PC-3 (cell line): ENCODE measurements at regions not wholly inside any gene's neighbourhood (a gene's known extent, or its start where the extent isn't known, plus 50 kb on each side); places are given as distances from the start of the nearest gene placed in this dataset.

Experiments
- ATAC-seq: fragments of 200-7000 bp; cut with Tn5 transposase; 2 replicates; pipeline ENCODE4 v1.9.1; 2020; ENCODE audit warnings: mild to moderate bottlenecking, moderate library complexity
- BruUV-seq: library from RNA; stranded (reverse); fragments of 400-500 nt; replicated peaks from 2 replicates; lab custom pipeline; 2021; lab: Mats Ljungman, UMichigan
- CTCF ChIA-PET: fragments of 300-600 bp; sonication (Branson Sonifier 250); formaldehyde crosslinking; loops from one replicate; lab custom pipeline; 2022; ENCODE audit warnings: antibody characterized with exemption; lab: Charles Lee
- POLR2A ChIA-PET: fragments of 300-600 bp; sonication (Branson Sonifier 250); formaldehyde crosslinking; loops from one replicate; lab custom pipeline; 2022; ENCODE audit warnings: antibody characterized with exemption; ENCODE audit not compliant: unreplicated experiment; lab: Charles Lee
- DNase-seq: peaks from one replicate; pipeline ENCODE4 v3.0.0-alpha.2; 2015
- H2AFZ ChIP-seq: fragments of 300-600 bp; sonication (generic); 2 replicates; pipeline ENCODE4 v1.6.0; 2016; ENCODE audit warnings: antibody characterized with exemption, low read length
- H3F3A ChIP-seq: fragments of 300-600 bp; sonication (generic); one replicate; pipeline ENCODE4 v1.6.0; 2017; ENCODE audit warnings: antibody characterized with exemption, low read length, control low read depth, mild to moderate bottlenecking; ENCODE audit not compliant: unreplicated experiment
- H3K27ac ChIP-seq: fragments of 300-600 bp; sonication (generic); 2 replicates; pipeline ENCODE4 v1.5.1; 2016; ENCODE audit warnings: mild to moderate bottlenecking, low read length
- H3K27me3 ChIP-seq: fragments of 300-600 bp; sonication (generic); 2 replicates; pipeline ENCODE4 v1.6.1; 2016; ENCODE audit warnings: low read length, mixed read lengths
- H3K36me3 ChIP-seq: fragments of 300-600 bp; sonication (generic); 2 replicates; pipeline ENCODE4 v1.6.1; 2016; ENCODE audit warnings: low read depth, mixed run types, low read length, mixed read lengths
- H3K4me1 ChIP-seq: fragments of 300-600 bp; sonication (generic); 2 replicates; pipeline ENCODE4 v1.5.1; 2016; ENCODE audit warnings: low read length; ENCODE audit not compliant: insufficient read depth
- H3K4me2 ChIP-seq: fragments of 300-600 bp; sonication (generic); 2 replicates; pipeline ENCODE4 v1.6.0; 2016; ENCODE audit warnings: low read length
- H3K4me3 ChIP-seq: fragments of 300-600 bp; sonication (generic); 2 replicates; pipeline ENCODE4 v1.5.1; 2016; ENCODE audit warnings: mild to moderate bottlenecking, low read length, mixed read lengths
- H3K79me2 ChIP-seq: fragments of 300-600 bp; sonication (generic); 2 replicates; pipeline ENCODE4 v1.6.1; 2017; ENCODE audit warnings: low read length, mixed read lengths
- H3K9ac ChIP-seq: fragments of 300-600 bp; sonication (generic); 2 replicates; pipeline ENCODE4 v1.6.0; 2016; ENCODE audit warnings: mild to moderate bottlenecking, low read length
- H3K9me2 ChIP-seq: fragments of 300-600 bp; sonication (generic); replicated peaks from 2 replicates; pipeline ENCODE4 v1.6.1; 2016; ENCODE audit warnings: mixed run types, low read length, mixed read lengths
- H3K9me3 ChIP-seq: fragments of 300-600 bp; sonication (generic); 2 replicates; pipeline ENCODE4 v1.6.1; 2016; ENCODE audit warnings: low read length, mixed read lengths
- H4K20me1 ChIP-seq: fragments of 300-600 bp; sonication (generic); 2 replicates; pipeline ENCODE4 v1.6.1; 2016; ENCODE audit warnings: low read length, mixed read lengths
- EZH2 ChIP-seq: fragments of 300-600 bp; sonication (generic); IDR thresholded peaks from one replicate; pipeline ENCODE4 v1.6.1; 2017; ENCODE audit warnings: antibody characterized with exemption, mild to moderate bottlenecking, low read length; ENCODE audit not compliant: unreplicated experiment
- EZH2phosphoT487 ChIP-seq: fragments of 300-600 bp; sonication (generic); IDR thresholded peaks from 2 replicates; pipeline ENCODE4 v1.6.1; 2018; ENCODE audit warnings: mild to moderate bottlenecking, antibody characterized with exemption, low read length, borderline replicate concordance
- intact Hi-C: fragments of 100-400 bp; cut with micrococcal nuclease; formaldehyde crosslinking; loops from 2 replicates; pipeline ENCODE4 v1.9.0; 2023
- TF ChIP-seq, protein P1 (sequence below): fragments of 300-600 bp; sonication (generic); conservative IDR thresholded peaks from 2 replicates; pipeline ENCODE4 v1.5.1; 2017; ENCODE audit warnings: antibody characterized with exemption, low read depth, mild to moderate bottlenecking, low read length

- Histone ChIP-seq H4K20me1 (no peaks in the 10 kb centered on the region), H3K4me3 (no peak overlapping the region), H3K4me1 (no peaks in the 10 kb centered on the region), H3K9me2 (no peaks in the 10 kb centered on the region), H3K27me3 (no peaks in the 10 kb centered on the region), H3F3A (no peaks in the 10 kb centered on the region), H2AFZ (no peak overlapping the region), H3K79me2 (no peaks in the 10 kb centered on the region), H3K9ac (no peak overlapping the region), H3K36me3 (no peaks in the 10 kb centered on the region), H3K9me3 (no peaks in the 10 kb centered on the region), H3K4me2 (no peak overlapping the region), H3K27ac (no peak overlapping the region)
- ATAC-seq (no peak), DNase-seq (no peak)
- intact Hi-C loops, result no loop called here
- ChIA-PET POLR2A (no interaction called here), CTCF (no interaction called here)
- no TSS peak for BruUV-seq
- no peak for TF ChIP-seq EZH2phosphoT487
- TF ChIP-seq, protein P1, sequence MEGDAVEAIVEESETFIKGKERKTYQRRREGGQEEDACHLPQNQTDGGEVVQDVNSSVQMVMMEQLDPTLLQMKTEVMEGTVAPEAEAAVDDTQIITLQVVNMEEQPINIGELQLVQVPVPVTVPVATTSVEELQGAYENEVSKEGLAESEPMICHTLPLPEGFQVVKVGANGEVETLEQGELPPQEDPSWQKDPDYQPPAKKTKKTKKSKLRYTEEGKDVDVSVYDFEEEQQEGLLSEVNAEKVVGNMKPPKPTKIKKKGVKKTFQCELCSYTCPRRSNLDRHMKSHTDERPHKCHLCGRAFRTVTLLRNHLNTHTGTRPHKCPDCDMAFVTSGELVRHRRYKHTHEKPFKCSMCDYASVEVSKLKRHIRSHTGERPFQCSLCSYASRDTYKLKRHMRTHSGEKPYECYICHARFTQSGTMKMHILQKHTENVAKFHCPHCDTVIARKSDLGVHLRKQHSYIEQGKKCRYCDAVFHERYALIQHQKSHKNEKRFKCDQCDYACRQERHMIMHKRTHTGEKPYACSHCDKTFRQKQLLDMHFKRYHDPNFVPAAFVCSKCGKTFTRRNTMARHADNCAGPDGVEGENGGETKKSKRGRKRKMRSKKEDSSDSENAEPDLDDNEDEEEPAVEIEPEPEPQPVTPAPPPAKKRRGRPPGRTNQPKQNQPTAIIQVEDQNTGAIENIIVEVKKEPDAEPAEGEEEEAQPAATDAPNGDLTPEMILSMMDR, result no peak
- no peak for TF ChIP-seq EZH2
Observed at GRCh38 chr16:22675745-22676540, 138.0 kb upstream of the HS3ST2 start.

DNA sequence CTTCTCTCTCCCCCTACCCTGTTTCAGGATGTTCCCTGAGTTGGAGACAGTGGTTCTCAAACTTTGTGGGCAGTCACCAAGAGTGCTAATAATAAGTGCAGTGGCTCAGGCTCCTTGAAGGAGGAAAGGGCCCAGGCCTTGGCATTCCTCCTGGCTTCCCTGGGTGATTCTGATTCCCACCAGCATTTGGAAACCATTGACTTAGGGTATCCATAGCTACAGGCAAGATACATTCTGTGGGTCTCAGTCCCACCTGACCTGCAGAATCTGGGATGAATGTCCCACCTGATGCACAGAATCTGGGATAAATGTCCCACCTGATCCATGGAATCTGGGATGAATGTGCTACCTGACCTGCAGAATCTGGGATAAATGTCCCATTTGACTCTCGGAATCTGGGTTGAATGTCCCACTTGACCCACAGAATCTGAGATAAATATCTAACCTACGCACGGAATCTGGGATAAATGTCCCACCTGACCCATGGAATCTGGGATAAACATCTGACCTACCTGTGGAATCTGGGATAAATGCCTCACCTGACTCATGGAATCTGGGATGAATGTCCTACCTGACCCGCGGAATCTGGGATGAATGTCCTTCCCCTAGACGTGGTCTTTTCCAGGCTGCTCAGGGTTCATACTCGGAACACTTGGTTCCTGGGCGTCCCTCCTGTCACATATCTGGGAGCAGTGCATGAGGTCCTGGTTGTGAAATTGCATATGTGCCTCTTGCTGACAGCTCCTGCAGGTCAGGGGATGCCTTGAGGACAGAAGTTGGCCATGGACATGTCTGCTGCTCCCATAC lies 136.7 kb upstream of the HS3ST2 start:
- Histone ChIP-seq H3K9me2 (no peaks in the 10 kb centered on the region), H3K4me1 (no peaks in the 10 kb centered on the region), H3K4me3 (no peak overlapping the region), H3K27ac (no peak overlapping the region), H3K9me3 (no peaks in the 10 kb centered on the region), H3K79me2 (no peaks in the 10 kb centered on the region), H3K27me3 (no peaks in the 10 kb centered on the region), H3K36me3 (no peaks in the 10 kb centered on the region), H3F3A (no peaks in the 10 kb centered on the region), H4K20me1 (no peaks in the 10 kb centered on the region), H3K9ac (no peak overlapping the region), H2AFZ (no peak overlapping the region), H3K4me2 (no peak overlapping the region)
- ChIA-PET POLR2A (no interaction called here), CTCF (no interaction called here)
- intact Hi-C loops, result no loop called here
- no peak for TF ChIP-seq EZH2phosphoT487
- TF ChIP-seq, protein P1, result no peak
- no peak for TF ChIP-seq EZH2
- DNase-seq, result no peak
- BruUV-seq, result no TSS peak
- no peak for ATAC-seq
